Uterus (tissue), 3 donors: ENCODE measurements at regions not wholly inside any gene's neighbourhood (a gene's known extent, or its start where the extent isn't known, plus 50 kb on each side); places are given as distances from the start of the nearest gene placed in this dataset.

ENCODE experiments used
- DNase-seq, 2 donors: peaks; one replicate each; pipeline ENCODE4 v3.0.0-alpha.2; 2019 to 2020
- H3K27ac ChIP-seq, 2 donors: fragments of 200-600 bp; sonication (generic); 1 replicate in 1 of 2; 2 replicates in 1 of 2; pipeline ENCODE4 v1.5.1; 2016 to 2018
- H3K27me3 ChIP-seq, 2 donors: fragments of 200-600 bp; sonication (generic); one replicate each; pipeline ENCODE4 v1.5.1; 2018 to 2019; ENCODE audit warnings: control low read depth in 1 of 2
- H3K36me3 ChIP-seq, 2 donors: fragments of 200-600 bp; sonication (generic); one replicate each; pipeline ENCODE4 v1.5.1; 2019; ENCODE audit warnings: control low read depth in 1 of 2
- H3K4me1 ChIP-seq, 2 donors: fragments of 200-600 bp; sonication (generic); one replicate each; pipeline ENCODE4 v1.5.1; 2018 to 2019; ENCODE audit warnings: control low read depth in 1 of 2
- H3K4me3 ChIP-seq, 2 donors: fragments of 200-600 bp; sonication (generic); 1 replicate in 1 of 2; 2 replicates in 1 of 2; pipeline ENCODE4 v1.5.1; 2018 to 2019; ENCODE audit warnings: mild to moderate bottlenecking in 1 of 2
- H3K9me3 ChIP-seq, 2 donors: fragments of 200-600 bp; sonication (generic); one replicate each; pipeline ENCODE4 v1.5.1; 2019; ENCODE audit warnings: control low read depth in 1 of 2
- CTCF ChIP-seq, 4 experiments: fragments of 200-600 bp in 2 of 4; fragments of 450-650 bp in 2 of 4; sonication (generic) in 2 of 4; IDR thresholded peaks; one replicate each; pipeline ENCODE4 v1.5.1; 2016 to 2019; ENCODE audit warnings: antibody characterized with exemption in 4 of 4, mild to moderate bottlenecking in 2 of 4, moderate library complexity in 1 of 4
- POLR2A ChIP-seq, 2 donors: fragments of 450-650 bp; IDR thresholded peaks; one replicate each; pipeline ENCODE4 v1.6.1; 2016; ENCODE audit warnings: antibody characterized with exemption in 2 of 2, mild to moderate bottlenecking in 1 of 2, moderate library complexity in 1 of 2
- intact Hi-C: fragments of 100-400 bp; cut with DNase I; formaldehyde crosslinking; loops from one replicate; pipeline ENCODE4 v1.15.1; 2023; ENCODE audit warnings: low total_unique reads
- donor health status: DM: yes; HTN: yes; CAD: no.

DNA sequence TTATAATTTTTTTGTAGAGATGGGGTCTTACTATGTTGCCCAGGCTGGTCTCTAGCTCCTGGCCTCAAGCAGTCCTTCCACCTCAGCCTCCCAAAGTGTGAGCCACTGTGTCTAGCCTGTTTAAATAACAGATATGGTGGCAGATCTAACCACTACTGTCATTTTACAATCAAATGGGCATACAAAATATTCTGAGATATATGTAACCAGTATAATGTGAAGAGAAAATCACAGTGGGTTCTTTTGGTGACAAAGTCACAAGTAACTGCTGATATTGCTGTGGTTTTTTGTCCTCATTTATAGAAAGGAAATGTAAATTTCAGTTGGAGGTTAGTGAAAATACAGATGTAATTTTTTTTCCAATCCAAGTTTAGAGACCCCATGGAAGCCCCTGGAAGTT lies 58.6 kb upstream of the ARHGEF3 start:
- H3K9me3 ChIP-seq: no peaks in the 10 kb centered on the region
- H3K27me3 ChIP-seq: no peaks in the 10 kb centered on the region
- intact Hi-C loops: no loop called here
- H3K27ac ChIP-seq: peak overlapping the region; percentile 44 to 52
- no peaks in the 10 kb centered on the region for H3K4me1 ChIP-seq
- H3K4me3 ChIP-seq: no peak overlapping the region
- TF ChIP-seq POLR2A (IDR thresholded peaks at IDR 0.05): no peak
- no peak for TF ChIP-seq CTCF (IDR thresholded peaks at IDR 0.05)
- H3K36me3 ChIP-seq: no peaks in the 10 kb centered on the region
- no peak for DNase-seq

DNA sequence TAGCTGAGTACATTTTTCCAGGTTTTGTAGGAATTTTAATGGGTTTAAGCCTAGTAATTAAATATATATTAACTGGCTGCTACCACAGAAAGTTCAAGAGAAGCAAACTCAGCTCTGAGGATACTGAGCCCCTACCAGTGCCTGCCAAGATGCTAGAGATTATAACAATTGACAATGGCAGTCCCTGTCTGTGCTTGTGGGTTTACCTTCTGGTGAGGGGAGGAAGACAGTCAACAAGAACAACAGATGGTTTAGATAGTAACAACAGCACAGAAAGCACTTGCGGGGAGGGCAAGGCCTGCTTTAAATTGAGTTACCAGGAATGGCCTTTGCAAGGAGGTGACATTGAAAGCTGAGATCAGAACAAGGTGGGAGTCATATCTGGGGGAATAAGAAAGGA lies 56.6 kb upstream of the ARHGEF3 start:
- intact Hi-C loops: no loop called here
- Histone ChIP-seq H3K36me3 (no peaks in the 10 kb centered on the region), H3K27me3 (no peaks in the 10 kb centered on the region), H3K4me1 (no peaks in the 10 kb centered on the region), H3K27ac (peak overlapping the region in 1 of 2 donors; percentile 37), H3K9me3 (no peaks in the 10 kb centered on the region), H3K4me3 (no peak overlapping the region)
- no peak for TF ChIP-seq POLR2A (IDR thresholded peaks at IDR 0.05)
- no peak for TF ChIP-seq CTCF (IDR thresholded peaks at IDR 0.05)
- no peak for DNase-seq

GRCh38 chr3:56857178-56857577 lies 55.4 kb upstream of the ARHGEF3 start:
- DNase-seq: no peak
- no peak overlapping the region for H3K4me3 ChIP-seq
- H3K4me1 ChIP-seq: no peaks in the 10 kb centered on the region
- H3K9me3 ChIP-seq: no peaks in the 10 kb centered on the region
- no peaks in the 10 kb centered on the region for H3K27me3 ChIP-seq
- TF ChIP-seq CTCF (IDR thresholded peaks at IDR 0.05) (no peak), POLR2A (IDR thresholded peaks at IDR 0.05) (no peak)
- H3K27ac ChIP-seq: peak overlapping the region; percentile 26 to 78
- intact Hi-C loops: no loop called here
- no peaks in the 10 kb centered on the region for H3K36me3 ChIP-seq

DNA sequence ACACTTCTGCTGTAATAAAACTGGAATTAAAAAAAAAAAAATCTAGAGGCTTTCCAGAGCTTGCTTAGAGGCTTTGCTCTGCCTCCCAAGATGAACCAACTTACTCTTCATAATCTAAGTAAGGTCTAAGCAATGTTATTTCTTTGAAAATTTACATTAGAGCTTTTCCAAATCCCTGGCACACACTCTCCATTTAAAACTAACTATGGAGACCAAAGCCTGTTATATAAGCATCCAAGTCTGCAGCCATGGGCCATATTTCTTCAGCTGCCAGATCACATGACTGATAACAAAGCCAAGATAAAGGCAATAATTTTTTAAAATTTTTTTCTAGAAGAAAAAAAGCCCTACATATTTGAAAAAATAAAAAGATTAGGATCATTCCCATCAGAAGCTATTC lies 55.0 kb upstream of the ARHGEF3 start:
- Histone ChIP-seq H3K4me1 (no peaks in the 10 kb centered on the region), H3K9me3 (no peaks in the 10 kb centered on the region), H3K36me3 (no peaks in the 10 kb centered on the region), H3K27me3 (no peaks in the 10 kb centered on the region), H3K4me3 (no peak overlapping the region), H3K27ac (peak overlapping the region; percentile 26 to 78)
- TF ChIP-seq CTCF (IDR thresholded peaks at IDR 0.05) (no peak), POLR2A (IDR thresholded peaks at IDR 0.05) (no peak)
- intact Hi-C loops: no loop called here
- no peak for DNase-seq

DNA sequence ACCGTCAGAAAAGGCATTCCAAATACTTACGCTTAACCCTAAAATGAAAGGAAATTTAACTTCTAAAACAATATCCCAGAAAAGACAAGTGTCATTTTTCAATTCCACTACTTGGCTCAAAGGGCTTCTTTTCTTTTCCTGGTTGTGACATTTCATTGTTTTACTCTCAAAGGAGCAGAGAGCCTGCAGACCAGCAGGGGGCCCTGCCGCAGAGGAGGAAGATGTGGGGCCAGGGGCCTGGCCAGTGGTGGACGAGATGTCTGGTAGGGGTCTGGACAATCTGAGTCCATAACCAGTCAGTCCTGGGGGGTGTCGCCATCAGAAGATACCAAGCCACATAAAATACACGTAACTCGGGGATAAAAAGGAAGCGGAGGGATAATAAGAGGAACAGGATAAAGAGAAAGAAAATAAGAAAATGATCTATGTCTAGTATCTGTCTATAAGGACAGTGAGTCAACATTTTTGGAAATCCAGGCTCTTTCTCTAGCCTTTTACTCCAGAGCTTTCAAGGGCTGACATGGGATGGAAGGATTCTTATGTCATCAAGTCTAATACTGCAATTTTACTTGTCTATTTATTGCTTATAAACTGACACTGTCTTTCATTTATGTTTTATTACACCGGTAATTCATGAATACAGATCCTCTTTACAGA lies 54.2 kb upstream of the ARHGEF3 start:
- no peak for TF ChIP-seq POLR2A (IDR thresholded peaks at IDR 0.05)
- peak; percentile 43 to 48 (median 46) for TF ChIP-seq CTCF (IDR thresholded peaks at IDR 0.05)
- Histone ChIP-seq H3K9me3 (no peaks in the 10 kb centered on the region), H3K4me1 (no peaks in the 10 kb centered on the region), H3K4me3 (no peak overlapping the region), H3K27me3 (no peaks in the 10 kb centered on the region), H3K36me3 (no peaks in the 10 kb centered on the region), H3K27ac (peak overlapping the region; percentile 66 to 78)
- intact Hi-C loops: no loop called here
- DNase-seq: peak; percentile 26 to 35
